ENCODE measurements at regions not wholly inside any gene's neighbourhood (a gene's known extent, or its start where the extent isn't known, plus 50 kb on each side); places are given as distances from the start of the nearest gene placed in this dataset.
"Not testable (repeated sequence)": the region's sequence is repeated elsewhere in the genome, so short reads cannot be mapped to it uniquely, and the experiment has no call there.

DNA sequence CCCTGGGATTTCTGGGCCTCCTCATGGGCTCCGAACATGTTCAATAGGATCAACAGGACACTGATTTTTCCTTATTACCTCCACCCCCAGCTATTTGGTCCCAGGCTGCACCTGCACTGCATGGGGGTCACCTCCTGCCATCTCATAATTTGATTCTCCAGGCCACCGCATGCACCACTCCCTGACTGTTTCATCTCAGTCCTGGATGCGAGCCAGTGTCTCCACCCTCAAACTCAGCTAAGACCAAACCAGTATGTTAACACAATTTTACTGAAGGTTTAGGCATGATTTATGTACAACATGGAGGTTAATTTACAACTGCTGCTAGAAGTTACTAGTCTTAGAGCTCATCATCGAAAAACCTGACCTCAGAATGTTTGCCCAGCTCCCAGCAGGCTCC, 249.5 kb downstream of the UACA start:
- H3K27me3 ChIP-seq (ENCODE audit: control insufficient read depth, insufficient read depth, low read length): no peaks in the 10 kb centered on the region
- H3K4me3 ChIP-seq (ENCODE audit: low read depth, low read length): no peak overlapping the region
- H3K36me3 ChIP-seq (ENCODE audit: control insufficient read depth, insufficient read depth, low read length): no peaks in the 10 kb centered on the region
- peaks cover 13% of the 10 kb centered on the region; the same call in 1 of the 2 replicates for H3K4me1 ChIP-seq (ENCODE audit: control insufficient read depth, insufficient read depth, low read length)
- peaks cover 10% of the 10 kb centered on the region for H3K9me3 ChIP-seq (ENCODE audit: control insufficient read depth, insufficient read depth, low read depth, low read length)
- H3K9ac ChIP-seq (ENCODE audit: low read length): no peak overlapping the region
- no peak overlapping the region for H3K27ac ChIP-seq (ENCODE audit: low read depth, low read length)

DNA sequence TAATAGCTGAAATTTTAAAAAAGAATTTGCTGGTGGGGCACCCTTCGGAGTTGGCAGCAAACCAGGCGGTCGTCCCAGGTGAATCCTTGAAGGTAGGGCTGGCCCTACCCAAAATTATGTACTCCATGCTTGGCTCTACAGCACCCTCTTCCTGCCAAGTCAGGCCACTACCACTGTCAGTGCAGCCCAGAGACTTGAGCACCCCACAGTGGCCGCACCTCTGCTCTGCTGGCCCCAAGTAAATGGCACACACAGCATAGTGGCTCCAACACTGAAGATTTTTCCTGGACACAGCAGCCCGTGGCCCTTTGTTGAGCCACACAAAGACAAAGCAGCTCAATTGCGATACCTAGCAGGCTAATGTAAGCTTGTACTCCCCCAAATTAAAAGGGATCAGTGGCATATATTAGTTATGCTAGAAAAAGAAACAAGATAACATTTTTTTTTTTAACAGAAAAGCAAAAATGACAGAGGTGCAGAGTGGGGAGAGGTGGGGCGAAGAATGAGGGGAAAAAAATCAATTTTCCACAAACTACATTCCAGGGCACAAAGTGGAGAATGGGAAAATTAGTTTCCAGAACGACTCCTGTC, 250.5 kb downstream of the UACA start:
- H3K27ac ChIP-seq (ENCODE audit: low read depth, low read length): no peak overlapping the region
- H3K27me3 ChIP-seq (ENCODE audit: control insufficient read depth, insufficient read depth, low read length): no peaks in the 10 kb centered on the region
- H3K9ac ChIP-seq (ENCODE audit: low read length): no peak overlapping the region
- no peak overlapping the region for H3K4me3 ChIP-seq (ENCODE audit: low read depth, low read length)
- peaks cover 20% of the 10 kb centered on the region for H3K4me1 ChIP-seq (ENCODE audit: control insufficient read depth, insufficient read depth, low read length)
- H3K36me3 ChIP-seq (ENCODE audit: control insufficient read depth, insufficient read depth, low read length): no peaks in the 10 kb centered on the region
- H3K9me3 ChIP-seq (ENCODE audit: control insufficient read depth, insufficient read depth, low read depth, low read length): peaks cover 10% of the 10 kb centered on the region

DNA sequence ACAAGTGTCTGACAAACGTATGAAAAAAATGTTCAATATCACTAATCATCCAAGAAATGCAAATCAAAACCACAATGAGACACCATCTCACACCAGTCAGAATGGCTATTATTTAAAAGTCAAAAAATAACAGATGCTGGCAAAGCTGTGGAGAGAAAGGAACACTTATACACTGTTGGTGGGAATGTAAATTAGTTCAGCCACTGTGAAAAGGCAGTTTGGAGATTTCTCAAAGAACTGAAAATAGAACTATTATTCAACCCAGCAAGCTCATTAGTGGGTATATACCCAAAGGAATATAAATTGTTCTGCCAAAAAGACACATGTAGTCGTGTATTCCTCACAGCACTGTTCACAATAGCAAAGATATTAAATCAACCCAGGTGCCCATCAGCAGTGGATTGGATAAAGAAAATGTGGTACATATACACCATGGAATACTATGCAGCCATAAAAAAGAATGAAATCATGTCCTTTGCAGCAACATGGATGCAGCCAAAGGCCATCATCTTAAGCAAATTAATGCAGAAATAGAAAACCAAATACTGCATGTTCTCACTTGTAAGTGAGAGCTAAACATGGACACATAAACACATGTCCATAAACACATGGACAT, 251.3 kb downstream of the UACA start:
- not testable (repeated sequence) for H3K9me3 ChIP-seq (ENCODE audit: control insufficient read depth, insufficient read depth, low read depth, low read length); H3K36me3 ChIP-seq (ENCODE audit: control insufficient read depth, insufficient read depth, low read length); H3K9ac ChIP-seq (ENCODE audit: low read length); H3K4me3 ChIP-seq (ENCODE audit: low read depth, low read length); H3K27me3 ChIP-seq (ENCODE audit: control insufficient read depth, insufficient read depth, low read length); H3K27ac ChIP-seq (ENCODE audit: low read depth, low read length)
- peaks cover 15% of the 10 kb centered on the region for H3K4me1 ChIP-seq (ENCODE audit: control insufficient read depth, insufficient read depth, low read length)

DNA sequence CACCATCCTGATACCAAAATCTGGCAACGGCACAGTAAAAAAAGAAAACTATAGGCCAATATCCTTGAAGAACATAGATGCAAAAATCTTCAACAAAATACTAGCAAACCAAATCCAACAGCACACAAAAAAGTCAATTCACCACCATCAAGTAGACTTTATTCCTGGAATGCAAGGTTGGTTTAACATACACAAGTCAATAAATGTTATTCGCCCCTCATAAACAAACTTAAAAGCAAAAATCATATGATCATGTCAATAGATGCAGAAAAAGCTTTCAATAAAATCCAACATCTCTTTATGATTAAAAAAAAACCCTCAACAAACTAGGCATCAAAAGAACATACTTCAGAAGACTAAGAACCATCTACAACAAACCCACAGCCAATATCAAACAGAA, 252.9 kb downstream of the UACA start:
- Histone ChIP-seq H3K27me3 (ENCODE audit: control insufficient read depth, insufficient read depth, low read length) (no peaks in the 10 kb centered on the region), H3K4me1 (ENCODE audit: control insufficient read depth, insufficient read depth, low read length) (peaks cover 27% of the 10 kb centered on the region), H3K36me3 (ENCODE audit: control insufficient read depth, insufficient read depth, low read length) (no peaks in the 10 kb centered on the region), H3K9ac (ENCODE audit: low read length) (no peak overlapping the region), H3K9me3 (ENCODE audit: control insufficient read depth, insufficient read depth, low read depth, low read length) (peaks cover 10% of the 10 kb centered on the region), H3K4me3 (ENCODE audit: low read depth, low read length) (no peak overlapping the region), H3K27ac (ENCODE audit: low read depth, low read length) (no peak overlapping the region)

DNA sequence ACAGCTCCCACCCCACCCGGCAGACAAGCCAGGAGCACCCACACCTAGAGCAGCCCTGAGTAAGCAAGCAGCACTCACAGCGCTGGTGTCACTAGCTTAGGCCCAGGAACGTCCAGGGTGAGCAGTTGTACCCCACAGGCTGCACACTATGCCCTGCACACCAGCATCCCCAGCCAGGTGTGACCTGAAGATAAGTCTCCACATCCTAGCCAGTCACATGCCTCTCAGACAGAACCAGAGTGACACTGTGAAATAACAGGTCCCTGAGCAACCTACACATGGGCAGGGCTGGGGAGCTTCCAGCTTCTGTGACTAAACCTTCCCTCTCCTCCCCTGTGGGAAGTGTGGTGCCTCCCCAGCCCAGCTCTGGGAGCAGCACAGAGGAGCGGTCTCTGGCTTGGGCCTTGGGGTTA, 253.6 kb downstream of the UACA start:
- peaks cover 34% of the 10 kb centered on the region for H3K4me1 ChIP-seq (ENCODE audit: control insufficient read depth, insufficient read depth, low read length)
- no peak overlapping the region for H3K4me3 ChIP-seq (ENCODE audit: low read depth, low read length)
- H3K9me3 ChIP-seq (ENCODE audit: control insufficient read depth, insufficient read depth, low read depth, low read length): peaks cover 10% of the 10 kb centered on the region
- no peak overlapping the region for H3K9ac ChIP-seq (ENCODE audit: low read length)
- no peaks in the 10 kb centered on the region for H3K36me3 ChIP-seq (ENCODE audit: control insufficient read depth, insufficient read depth, low read length)
- no peak overlapping the region for H3K27ac ChIP-seq (ENCODE audit: low read depth, low read length)
- H3K27me3 ChIP-seq (ENCODE audit: control insufficient read depth, insufficient read depth, low read length): no peaks in the 10 kb centered on the region

DNA sequence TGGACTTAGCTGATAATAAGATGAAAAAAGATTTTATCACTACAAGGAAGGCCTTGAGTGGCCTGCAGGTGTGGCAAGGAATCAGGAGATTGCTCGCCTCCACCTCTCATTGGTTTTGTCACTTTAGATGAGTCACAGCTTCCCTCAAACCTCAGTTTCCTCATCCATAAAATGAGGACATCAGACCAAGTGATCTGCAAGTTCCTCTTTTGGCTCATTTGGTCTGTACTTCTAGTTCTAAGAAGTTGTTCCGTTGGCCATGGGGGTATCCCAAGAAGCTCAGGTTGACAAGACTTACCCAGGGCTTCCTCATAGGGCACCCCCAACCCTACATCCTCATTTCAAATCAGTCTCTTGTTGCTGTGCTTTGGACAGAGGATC, 254.1 kb downstream of the UACA start:
- no peak overlapping the region for H3K9ac ChIP-seq (ENCODE audit: low read length)
- H3K36me3 ChIP-seq (ENCODE audit: control insufficient read depth, insufficient read depth, low read length): no peaks in the 10 kb centered on the region
- H3K4me1 ChIP-seq (ENCODE audit: control insufficient read depth, insufficient read depth, low read length): peaks cover 39% of the 10 kb centered on the region
- no peak overlapping the region for H3K4me3 ChIP-seq (ENCODE audit: low read depth, low read length)
- no peak overlapping the region for H3K27ac ChIP-seq (ENCODE audit: low read depth, low read length)
- H3K27me3 ChIP-seq (ENCODE audit: control insufficient read depth, insufficient read depth, low read length): no peaks in the 10 kb centered on the region
- peaks cover 10% of the 10 kb centered on the region for H3K9me3 ChIP-seq (ENCODE audit: control insufficient read depth, insufficient read depth, low read depth, low read length)

DNA sequence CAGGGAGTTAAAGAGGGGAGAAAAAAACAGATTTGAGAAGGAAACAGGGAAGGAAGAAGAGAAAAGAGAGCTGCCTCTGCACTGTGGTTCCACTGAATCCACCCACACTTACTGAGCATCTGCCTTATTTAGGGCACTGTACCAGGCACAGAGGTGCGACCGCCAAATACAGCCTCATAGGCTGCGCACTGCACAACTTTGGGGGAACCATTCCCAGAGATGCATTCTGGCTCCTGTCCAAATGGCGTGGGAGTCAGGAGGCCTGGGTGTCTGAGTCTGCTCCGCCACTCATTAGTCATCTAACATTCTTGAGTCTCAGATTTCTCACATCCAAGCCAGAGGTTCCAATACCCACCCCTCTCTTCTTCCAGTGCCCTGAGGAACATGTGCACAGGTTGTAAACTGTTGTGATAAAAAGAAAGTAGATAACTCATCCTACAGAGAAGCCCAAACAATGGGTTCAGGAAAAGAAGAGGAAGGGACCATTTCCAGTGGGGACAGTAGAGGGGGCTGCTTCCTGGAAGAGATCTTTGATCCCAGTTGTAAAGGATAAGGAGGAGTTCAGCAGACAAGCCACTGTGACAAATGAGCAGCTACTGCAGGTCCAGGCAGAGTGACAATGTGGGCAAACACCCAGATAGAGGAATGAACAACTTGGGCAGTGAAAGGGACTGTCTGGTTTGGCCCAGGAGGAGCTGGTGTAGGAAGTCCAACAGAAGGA, 254.6 kb downstream of the UACA start:
- Histone ChIP-seq H3K27ac (ENCODE audit: low read depth, low read length) (no peak overlapping the region), H3K9me3 (ENCODE audit: control insufficient read depth, insufficient read depth, low read depth, low read length) (peaks cover 10% of the 10 kb centered on the region), H3K4me3 (ENCODE audit: low read depth, low read length) (no peak overlapping the region), H3K9ac (ENCODE audit: low read length) (no peak overlapping the region), H3K36me3 (ENCODE audit: control insufficient read depth, insufficient read depth, low read length) (no peaks in the 10 kb centered on the region), H3K4me1 (ENCODE audit: control insufficient read depth, insufficient read depth, low read length) (peaks cover 44% of the 10 kb centered on the region), H3K27me3 (ENCODE audit: control insufficient read depth, insufficient read depth, low read length) (no peaks in the 10 kb centered on the region)

DNA sequence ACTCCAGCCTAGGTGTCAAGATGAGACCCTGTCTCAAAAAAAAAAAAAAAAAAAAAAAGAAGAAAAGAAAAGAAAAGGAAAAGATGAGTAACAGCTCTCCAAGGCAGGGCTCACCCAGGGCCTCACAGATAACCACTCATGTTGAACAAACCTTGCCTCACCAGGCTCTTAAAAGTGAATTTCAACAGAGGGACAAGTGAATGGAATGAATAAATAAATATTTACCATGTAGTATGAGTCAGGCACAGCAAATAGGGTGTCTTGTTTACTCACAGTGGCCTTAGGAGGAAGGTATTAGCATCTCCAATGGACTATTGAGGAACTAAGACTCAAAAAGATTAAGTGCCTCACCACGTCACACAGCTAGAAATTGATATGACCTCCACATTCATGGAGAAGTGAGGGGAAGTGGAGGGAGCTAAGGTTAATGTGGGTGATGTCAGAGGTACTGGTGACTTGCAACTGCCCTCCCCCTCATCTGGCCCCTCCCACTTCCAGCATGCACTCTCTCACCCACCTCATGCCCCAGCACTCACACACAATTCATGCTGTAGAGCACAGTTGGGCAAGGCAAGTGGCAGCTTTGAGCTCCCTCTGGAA, 255.5 kb downstream of the UACA start:
- no peaks in the 10 kb centered on the region for H3K36me3 ChIP-seq (ENCODE audit: control insufficient read depth, insufficient read depth, low read length)
- peaks cover 49% of the 10 kb centered on the region for H3K4me1 ChIP-seq (ENCODE audit: control insufficient read depth, insufficient read depth, low read length)
- H3K9me3 ChIP-seq (ENCODE audit: control insufficient read depth, insufficient read depth, low read depth, low read length): peaks cover 10% of the 10 kb centered on the region
- H3K27ac ChIP-seq (ENCODE audit: low read depth, low read length): no peak overlapping the region
- no peak overlapping the region for H3K4me3 ChIP-seq (ENCODE audit: low read depth, low read length)
- H3K27me3 ChIP-seq (ENCODE audit: control insufficient read depth, insufficient read depth, low read length): no peaks in the 10 kb centered on the region
- no peak overlapping the region for H3K9ac ChIP-seq (ENCODE audit: low read length)

DNA sequence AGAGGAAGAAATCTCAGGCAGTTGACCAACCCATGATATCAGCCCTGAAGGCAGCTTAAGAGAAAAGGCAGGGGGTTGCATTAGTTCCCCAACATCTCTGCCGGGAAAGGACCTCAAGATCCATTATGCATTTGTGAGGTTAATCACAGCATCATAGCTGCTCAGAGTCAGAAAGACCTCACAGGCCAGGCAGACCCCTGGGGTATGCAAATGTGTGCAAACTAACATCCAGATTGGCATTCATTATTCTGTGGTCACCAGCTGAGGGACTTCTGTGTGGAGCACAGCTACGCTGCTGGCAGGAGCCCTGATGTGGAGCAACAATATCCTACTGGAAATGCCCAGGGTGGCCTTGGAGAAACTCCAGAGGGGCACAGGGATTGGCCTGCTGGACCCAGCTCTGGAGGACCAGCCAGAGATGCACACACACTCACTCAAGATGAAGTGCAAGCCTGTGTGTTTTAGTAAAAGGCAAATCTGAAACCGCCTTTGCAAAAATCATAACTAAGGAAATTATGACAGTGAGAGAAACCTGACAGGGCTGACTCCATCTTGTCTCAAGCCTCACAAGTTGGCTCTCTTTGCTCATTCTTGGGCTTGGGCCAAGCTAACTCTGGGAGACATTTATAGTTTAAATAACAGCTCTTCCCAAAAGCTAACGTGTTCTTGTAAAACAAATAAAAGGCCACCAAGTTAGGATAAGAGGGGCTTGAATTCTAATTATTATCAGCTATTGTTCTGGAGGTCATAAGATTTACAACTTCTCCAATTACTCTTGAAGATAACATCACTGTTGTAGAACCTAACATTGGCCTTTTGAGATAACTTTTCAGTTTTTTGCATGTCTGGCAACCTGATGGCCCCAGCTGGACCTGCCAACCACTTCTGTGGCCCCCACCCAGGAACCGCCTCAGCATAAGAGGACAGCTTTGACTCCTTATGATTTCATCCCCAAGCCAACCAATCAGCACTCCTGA, 257.1 kb downstream of the UACA start:
- Histone ChIP-seq H3K4me1 (ENCODE audit: control insufficient read depth, insufficient read depth, low read length) (peaks cover 49% of the 10 kb centered on the region), H3K4me3 (ENCODE audit: low read depth, low read length) (no peak overlapping the region), H3K27ac (ENCODE audit: low read depth, low read length) (no peak overlapping the region), H3K36me3 (ENCODE audit: control insufficient read depth, insufficient read depth, low read length) (no peaks in the 10 kb centered on the region), H3K27me3 (ENCODE audit: control insufficient read depth, insufficient read depth, low read length) (no peaks in the 10 kb centered on the region), H3K9ac (ENCODE audit: low read length) (no peak overlapping the region), H3K9me3 (ENCODE audit: control insufficient read depth, insufficient read depth, low read depth, low read length) (peaks cover 10% of the 10 kb centered on the region)

DNA sequence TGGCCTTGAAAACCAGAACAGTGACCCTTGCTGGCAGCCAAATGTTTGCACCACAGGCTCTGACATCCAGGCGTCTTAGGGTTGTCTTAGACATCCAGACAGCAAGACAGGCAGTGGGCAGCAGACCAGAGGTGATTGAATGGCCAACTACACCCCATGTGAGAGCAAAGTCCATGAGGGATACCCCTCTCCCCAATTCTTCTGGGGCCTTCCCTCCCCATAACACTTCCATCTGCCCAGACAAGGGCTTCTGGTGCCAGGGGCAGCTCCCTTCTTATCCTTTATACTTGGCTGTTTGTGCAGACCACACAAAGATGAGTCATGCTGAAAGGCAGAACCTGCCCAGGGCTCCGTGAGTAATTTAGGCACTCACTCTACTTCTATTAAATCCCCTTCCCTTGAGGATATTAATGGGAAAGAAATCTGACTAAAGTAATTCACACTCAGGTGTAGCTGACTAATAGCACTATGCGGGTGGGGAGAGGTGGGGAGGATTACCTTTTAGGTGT, 257.9 kb downstream of the UACA start:
- H3K27me3 ChIP-seq (ENCODE audit: control insufficient read depth, insufficient read depth, low read length): no peaks in the 10 kb centered on the region
- peaks cover 8% of the 10 kb centered on the region for H3K9me3 ChIP-seq (ENCODE audit: control insufficient read depth, insufficient read depth, low read depth, low read length)
- H3K27ac ChIP-seq (ENCODE audit: low read depth, low read length): no peak overlapping the region
- H3K4me3 ChIP-seq (ENCODE audit: low read depth, low read length): no peak overlapping the region
- peaks cover 49% of the 10 kb centered on the region for H3K4me1 ChIP-seq (ENCODE audit: control insufficient read depth, insufficient read depth, low read length)
- no peak overlapping the region for H3K9ac ChIP-seq (ENCODE audit: low read length)
- H3K36me3 ChIP-seq (ENCODE audit: control insufficient read depth, insufficient read depth, low read length): no peaks in the 10 kb centered on the region
